Fibroblast of mammary gland (primary cell): ENCODE measurements at regions not wholly inside any gene's neighbourhood (a gene's known extent, or its start where the extent isn't known, plus 50 kb on each side); places are given as distances from the start of the nearest gene placed in this dataset.

ENCODE experiments used
- DNase-seq: peaks from one replicate; pipeline ENCODE4 v3.0.0-alpha.2; 2010; ENCODE audit warnings: low read depth
- H3K4me3 ChIP-seq: 2 replicates; pipeline ENCODE4 v1.5.1; 2011; ENCODE audit warnings: low read depth, mild to moderate bottlenecking, low read length, moderate library complexity; ENCODE audit not compliant: control insufficient read depth
- TF ChIP-seq, protein P1 (sequence below): conservative IDR thresholded peaks from 2 replicates; pipeline ENCODE4 v1.5.1; 2011; ENCODE audit warnings: low read depth, low read length, inconsistent platforms; ENCODE audit not compliant: control insufficient read depth, insufficient read depth

DNA sequence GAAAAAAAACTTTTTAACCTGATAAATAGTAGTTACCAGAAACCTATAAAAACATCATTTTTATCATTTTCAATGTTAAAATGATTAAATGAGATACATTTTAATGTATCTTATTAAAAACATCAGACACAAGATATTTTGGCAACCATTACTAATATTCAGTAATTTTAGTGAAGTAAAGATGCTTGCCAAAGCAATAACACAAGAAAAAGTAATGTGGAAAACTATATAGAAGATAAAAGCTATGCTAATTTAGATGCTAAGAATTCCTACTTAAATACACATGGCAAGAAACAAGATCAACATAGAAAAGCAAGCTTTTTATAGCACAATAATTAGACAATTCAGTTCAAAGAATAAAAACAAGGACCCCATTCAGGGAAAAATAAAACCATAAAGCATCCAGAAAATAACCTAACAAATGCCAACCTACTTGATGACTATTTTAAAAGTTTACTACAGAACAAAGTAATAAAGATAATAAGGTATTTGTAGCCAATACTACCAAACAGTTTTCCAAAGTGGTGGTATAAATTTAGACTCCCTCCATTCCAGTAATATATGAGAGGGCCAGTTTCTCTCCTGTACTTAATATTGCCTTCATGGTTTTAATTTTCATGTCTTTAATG lies 489.5 kb downstream of the CDH2 start:
- TF ChIP-seq, protein P1, sequence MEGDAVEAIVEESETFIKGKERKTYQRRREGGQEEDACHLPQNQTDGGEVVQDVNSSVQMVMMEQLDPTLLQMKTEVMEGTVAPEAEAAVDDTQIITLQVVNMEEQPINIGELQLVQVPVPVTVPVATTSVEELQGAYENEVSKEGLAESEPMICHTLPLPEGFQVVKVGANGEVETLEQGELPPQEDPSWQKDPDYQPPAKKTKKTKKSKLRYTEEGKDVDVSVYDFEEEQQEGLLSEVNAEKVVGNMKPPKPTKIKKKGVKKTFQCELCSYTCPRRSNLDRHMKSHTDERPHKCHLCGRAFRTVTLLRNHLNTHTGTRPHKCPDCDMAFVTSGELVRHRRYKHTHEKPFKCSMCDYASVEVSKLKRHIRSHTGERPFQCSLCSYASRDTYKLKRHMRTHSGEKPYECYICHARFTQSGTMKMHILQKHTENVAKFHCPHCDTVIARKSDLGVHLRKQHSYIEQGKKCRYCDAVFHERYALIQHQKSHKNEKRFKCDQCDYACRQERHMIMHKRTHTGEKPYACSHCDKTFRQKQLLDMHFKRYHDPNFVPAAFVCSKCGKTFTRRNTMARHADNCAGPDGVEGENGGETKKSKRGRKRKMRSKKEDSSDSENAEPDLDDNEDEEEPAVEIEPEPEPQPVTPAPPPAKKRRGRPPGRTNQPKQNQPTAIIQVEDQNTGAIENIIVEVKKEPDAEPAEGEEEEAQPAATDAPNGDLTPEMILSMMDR: no peak

DNA sequence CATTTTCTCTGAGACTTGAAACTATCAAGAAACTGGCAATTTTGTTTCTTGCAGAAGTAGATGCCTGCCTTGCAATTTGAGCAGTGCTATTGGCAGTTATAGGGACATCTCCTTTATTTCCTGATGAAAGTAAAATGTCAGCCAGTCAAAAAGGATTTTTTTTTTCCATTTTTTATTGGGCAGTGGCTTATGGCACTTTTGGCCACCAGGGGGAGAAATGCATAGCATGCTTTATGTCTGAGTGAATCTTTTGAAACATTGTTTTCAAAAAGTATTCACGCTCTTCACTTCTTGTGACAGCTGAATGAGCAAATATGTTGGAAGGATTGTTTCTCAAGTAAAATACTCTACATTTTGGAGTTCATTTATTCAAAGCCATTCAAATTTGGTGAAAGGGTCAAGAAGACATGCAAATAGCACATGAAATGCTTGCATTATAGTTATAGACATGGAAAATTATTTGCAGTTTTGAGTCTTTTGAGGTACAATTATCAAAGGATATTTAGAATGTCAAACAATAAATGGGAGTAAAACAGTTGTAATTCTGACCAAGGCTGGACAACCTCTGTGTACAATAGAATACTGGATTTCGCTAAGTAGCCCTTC lies 491.0 kb downstream of the CDH2 start:
- TF ChIP-seq, protein P1: peak; percentile 79
- H3K4me3 ChIP-seq: no peak overlapping the region
- DNase-seq: peak; percentile 45

More for the DNA sequence above, 489.5 kb downstream of the CDH2 start:
- no peak for DNase-seq
- no peak overlapping the region for H3K4me3 ChIP-seq

DNA sequence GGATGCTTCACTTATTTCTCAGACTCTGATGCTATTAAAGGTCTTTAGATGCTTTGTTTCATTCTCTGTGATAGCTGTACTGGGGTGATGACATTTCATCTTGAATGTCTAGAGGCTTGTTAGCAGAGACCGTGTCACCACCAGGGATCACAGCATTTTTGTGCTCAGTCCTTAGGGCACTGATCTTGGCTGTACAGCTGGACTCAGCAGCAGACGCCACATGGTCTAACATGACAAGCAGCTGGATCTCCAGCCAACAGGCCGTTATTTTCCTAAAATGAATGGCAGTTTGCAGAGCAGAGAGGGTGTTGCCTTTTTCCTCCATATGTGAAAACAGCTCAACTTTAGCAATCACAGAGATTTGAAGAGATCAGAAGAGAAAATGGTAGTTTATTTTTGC lies 491.8 kb downstream of the CDH2 start:
- no peak for DNase-seq
- no peak overlapping the region for H3K4me3 ChIP-seq
- TF ChIP-seq, protein P1: no peak

DNA sequence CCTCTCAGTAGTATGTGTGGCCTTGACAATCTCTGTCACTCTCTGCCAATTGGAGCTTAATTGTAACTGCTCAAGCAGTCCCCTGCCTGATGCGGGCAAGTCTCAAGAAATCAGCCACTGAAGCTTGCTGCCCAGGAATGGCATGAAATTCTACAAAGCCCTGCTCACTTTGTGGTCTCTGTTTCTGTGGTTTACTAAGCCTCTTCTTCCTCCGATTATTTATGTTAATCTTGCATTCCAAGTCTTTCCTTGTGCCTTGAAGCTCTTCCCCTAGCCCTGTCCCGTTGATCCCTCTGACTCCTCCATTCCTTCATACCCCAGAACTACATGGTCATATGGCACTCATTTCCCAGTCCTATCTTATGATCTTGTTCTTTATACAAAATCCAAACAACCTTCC lies 489.3 kb upstream of the CHST9 start:
- no peak for DNase-seq
- H3K4me3 ChIP-seq: no peak overlapping the region
- TF ChIP-seq, protein P1: no peak

DNA sequence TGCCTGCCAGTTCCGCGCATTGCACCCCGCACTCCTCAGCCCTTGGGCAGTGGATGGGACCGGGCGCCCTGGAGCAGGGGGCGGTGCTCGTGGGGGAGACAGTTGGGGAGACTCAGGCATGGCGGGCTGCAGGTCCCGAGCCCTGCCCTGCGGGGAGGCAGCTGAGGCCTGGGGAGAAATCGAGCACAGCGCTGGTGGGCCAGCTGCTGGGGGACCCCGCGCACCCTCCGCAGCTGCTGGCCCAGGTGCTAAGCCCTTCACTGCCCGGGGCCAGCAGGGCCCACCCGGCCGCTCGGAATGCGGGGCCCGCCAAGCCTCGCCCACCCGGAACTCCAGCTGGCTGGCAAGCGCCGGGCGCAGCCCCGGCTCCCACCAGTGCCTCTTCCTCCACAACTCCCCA lies 488.8 kb upstream of the CHST9 start:
- no peak overlapping the region for H3K4me3 ChIP-seq
- DNase-seq: no peak
- TF ChIP-seq, protein P1: no peak

DNA sequence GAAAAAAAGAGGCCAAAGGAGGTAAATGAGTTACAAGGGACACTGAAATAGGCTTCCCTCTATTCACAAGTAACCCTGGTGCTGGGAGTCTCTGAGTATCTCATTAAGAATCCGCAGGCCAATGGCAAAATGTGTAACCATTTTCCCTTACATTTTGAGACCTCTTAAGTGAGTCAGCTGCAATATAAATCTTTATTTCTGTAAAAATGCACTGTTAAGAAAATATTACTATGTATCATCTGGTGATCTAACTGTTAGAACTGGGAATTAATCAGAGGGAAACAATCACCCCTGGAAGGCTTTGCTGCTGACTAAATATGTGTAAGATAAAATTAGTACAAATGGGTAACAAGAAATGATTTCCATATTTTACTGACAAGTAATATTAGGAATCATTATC lies 483.1 kb upstream of the CHST9 start:
- H3K4me3 ChIP-seq: no peak overlapping the region
- TF ChIP-seq, protein P1: no peak
- no peak for DNase-seq

DNA sequence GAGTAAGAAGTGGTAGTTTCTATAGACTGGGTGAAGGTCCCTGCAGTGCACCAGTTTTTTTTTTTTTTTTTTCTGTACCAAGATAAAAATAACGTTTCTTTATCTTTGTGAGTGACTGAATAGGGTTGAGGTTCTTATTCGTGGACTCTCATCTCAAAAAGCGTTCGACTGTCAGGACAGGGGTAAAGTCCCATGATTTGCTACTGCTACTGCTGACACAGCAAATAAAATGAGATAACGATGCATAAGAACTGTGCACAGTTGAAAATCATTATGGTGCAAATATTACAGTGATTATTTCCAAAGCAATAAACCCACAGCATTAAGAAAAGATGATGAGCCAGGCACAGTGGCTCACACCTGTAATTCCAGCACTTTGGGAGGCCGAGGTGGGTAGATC lies 482.0 kb upstream of the CHST9 start:
- H3K4me3 ChIP-seq: no peak overlapping the region
- TF ChIP-seq, protein P1: no peak
- DNase-seq: no peak
